ENCODE measurements at regions not wholly inside any gene's neighbourhood (a gene's known extent, or its start where the extent isn't known, plus 50 kb on each side); places are given as distances from the start of the nearest gene placed in this dataset.

DNA sequence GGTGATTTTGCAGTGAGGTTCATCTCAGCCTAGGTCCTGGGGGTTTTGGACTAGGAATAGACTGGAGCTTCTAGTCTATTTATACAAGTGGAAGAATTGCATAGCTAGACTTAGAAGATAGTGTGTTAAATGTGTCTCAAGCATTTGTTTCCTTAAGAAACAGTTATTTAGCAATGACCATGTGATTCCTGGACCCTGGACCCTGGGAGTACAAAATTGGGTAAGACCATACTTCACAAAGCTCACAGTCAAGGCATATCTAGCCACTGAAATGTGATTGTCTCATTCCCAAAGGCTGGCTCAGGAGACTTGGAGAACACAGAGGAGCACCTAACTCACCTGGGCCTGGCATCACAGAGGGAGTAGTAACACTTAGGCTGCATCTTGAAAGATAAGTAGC, 754.5 kb downstream of the SATB2 start:
- DNase-seq (ENCODE audit: low read depth), result peak; percentile 17

DNA sequence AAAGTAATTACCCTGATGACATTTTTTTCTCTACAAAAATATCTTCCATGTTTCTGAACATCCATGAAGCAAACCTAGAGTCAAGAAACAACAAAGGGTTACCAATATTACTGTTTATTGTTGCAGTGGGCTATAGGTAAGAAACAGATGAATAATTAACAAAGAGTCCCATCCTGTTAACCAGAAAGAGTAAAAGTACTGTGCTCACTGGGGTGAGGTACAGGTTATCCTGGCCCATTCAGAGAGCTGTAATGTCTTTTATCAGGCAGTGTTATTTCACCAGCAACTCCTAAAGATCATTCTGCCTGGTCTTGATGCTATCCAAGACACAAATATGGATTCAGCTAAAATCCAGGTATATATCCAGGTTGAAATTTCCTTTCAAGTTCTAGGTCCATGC, 754.9 kb downstream of the SATB2 start:
- no peak for DNase-seq (ENCODE audit: low read depth)

DNA sequence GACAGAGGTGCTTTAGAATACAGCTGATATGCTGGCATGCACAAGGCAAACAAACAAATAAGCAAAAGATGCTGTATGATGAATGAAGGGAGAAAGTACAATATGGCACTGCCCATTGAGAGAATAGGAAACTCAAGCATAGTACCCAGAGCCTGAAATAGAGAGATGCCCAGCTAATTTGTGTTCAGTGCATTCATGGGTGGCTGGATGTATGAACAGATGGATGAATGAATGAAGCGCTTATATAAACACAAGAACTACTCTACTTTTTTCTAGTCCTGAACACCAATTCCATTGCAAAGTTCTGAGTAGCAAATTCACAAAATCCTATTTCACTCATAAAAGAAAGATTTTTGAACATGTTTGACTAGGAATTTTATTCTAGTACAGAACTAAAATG, 756.3 kb downstream of the SATB2 start:
- DNase-seq (ENCODE audit: low read depth), result no peak

GRCh38 chr2:198700319-198700718, 757.4 kb downstream of the SATB2 start:
- no peak for DNase-seq (ENCODE audit: low read depth)

DNA sequence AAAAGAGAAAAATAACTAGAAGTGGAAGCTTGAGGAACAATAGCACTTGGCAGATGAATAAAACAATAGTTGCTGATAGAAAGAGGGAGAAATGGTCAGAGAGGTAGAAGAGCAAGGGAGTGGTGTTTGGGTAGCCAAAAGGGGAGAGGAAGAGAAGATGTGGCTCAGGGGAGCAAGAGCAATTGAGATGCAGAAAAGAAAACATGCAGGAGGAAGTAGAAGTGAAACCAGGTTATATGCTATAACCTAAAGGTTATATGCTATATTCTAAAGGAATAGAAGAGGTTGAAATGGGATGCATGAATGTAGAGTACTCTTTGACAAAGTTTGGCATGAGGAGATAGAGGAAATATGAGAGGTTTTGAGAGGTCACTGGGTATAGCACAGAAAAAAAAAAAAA, 759.5 kb downstream of the SATB2 start:
- no peak for DNase-seq (ENCODE audit: low read depth)

GRCh38 chr2:198697794-198698193, 759.9 kb downstream of the SATB2 start:
- DNase-seq (ENCODE audit: low read depth), result no peak

GRCh38 chr2:198697218-198697617, 760.5 kb downstream of the SATB2 start:
- no peak for DNase-seq (ENCODE audit: low read depth)

DNA sequence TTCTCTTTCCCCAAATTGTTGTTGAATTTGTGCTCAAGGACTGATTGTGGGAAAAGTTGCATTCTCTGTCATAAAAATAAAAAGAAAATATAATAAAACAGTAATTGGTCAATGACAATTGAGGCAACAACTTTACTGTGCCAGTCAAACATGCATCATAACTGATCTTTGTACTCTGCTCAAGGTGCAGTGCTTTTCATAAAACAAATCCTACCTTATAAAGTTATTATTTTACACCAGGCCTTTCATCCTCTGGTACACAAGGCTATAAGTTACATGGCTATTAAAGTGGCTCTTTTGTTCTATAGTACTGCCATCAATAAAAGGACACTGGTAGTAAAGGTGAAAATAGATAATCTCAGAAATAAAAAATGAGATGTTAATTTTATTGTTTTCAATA, 761.9 kb downstream of the SATB2 start:
- DNase-seq (ENCODE audit: low read depth), result no peak

DNA sequence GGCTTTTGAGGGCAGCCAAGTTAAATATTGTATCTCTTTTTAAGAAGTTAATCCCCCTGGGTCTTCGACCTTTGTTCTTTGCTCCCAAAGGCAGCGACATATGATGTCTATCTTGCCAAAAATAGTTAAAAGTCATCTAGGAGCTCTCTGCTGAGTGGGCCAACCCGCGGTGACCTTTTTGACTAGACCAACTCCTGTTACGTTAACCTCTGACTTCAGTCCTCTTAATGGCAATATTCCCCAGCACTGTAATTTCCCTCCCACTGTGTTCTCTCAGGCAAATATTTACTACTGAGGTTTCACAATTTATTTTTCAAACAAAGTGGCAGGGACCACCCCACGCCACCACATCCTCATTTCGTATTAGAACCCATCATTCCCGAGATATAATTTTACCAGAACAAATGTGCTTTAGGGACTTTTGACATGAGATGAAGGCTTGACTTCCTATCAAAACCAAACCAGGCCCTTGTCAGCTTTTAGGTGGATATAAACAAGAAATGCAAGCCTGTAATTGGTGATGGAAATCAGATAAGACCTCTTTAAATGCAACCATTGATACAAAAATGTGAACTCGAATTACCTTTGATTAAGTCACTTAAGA, 764.7 kb downstream of the SATB2 start:
- no peak for DNase-seq (ENCODE audit: low read depth)

DNA sequence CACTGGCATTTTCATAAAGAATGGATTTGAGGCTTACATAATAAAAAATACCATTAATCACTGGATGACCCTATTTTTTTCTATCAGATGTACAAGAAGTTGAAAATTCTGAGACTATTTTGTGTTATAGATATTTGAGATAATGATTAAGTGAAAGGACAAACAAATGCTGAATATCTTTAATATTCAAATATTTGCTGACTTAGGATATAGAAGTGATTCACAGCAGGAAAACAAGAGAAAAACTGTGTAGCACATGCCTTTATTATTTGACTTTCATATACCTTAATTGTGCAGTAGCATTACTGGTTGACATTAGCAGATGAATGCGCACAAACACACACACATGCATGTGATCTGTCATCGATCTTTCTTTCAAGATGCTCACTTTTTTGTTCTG, 766.5 kb downstream of the SATB2 start:
- DNase-seq (ENCODE audit: low read depth), result no peak

DNA sequence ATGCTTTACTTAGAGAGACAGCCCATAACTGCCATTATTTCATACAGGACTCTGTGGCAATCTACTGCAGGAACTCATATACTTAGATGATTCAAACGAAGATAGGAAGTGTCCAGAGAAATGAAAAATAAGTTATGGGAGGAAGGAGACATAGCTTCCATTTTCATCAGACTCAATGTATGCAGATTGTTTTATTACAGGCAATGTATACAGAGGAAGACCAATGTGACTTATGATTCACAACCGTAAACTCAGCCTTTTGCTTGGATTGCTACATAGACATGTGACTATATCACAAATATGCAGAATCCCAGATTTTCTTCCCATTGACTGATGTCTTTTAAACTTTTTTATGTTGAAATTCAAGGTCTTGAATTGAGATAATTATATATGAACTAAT, 793.4 kb downstream of the SATB2 start:
- DNase-seq (ENCODE audit: low read depth), result no peak

DNA sequence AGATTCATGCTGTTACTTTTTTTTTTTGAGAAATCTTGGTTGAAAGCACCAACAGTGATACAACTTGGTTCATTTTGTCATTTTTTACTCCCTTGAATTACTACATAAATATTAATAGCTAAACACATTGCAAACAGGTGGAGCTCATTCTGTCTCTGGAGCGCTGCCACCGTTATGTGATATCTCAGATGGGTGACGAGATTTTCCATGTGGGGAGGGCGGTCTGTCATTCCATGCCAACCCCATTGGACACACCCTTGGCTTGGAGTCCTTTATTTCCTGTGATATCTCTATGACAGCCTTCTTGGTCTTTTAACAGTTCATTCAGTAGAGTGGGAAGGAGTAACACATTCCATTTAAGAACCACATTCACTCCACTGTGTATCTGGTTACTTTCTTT, 794.8 kb downstream of the SATB2 start:
- no peak for DNase-seq (ENCODE audit: low read depth)

DNA sequence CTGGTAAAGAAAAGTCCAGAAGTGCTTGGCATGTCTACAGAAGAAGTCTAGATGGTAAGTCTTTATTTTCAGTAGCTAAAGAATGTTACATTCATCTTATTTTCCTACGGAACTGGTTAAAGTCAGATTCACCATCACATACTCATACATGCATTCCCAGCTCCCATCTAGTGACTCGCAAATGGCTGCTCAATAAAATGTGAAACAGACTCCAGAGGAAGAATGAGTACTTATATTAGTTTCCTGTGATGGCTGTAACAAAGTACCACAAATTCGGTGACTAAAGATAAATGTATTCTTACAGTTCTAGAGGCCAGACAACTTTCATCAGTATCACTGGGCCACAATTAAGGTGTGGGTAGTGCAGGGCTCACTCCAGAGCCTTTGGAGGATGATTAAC, 797.2 kb downstream of the SATB2 start:
- DNase-seq (ENCODE audit: low read depth), result no peak

DNA sequence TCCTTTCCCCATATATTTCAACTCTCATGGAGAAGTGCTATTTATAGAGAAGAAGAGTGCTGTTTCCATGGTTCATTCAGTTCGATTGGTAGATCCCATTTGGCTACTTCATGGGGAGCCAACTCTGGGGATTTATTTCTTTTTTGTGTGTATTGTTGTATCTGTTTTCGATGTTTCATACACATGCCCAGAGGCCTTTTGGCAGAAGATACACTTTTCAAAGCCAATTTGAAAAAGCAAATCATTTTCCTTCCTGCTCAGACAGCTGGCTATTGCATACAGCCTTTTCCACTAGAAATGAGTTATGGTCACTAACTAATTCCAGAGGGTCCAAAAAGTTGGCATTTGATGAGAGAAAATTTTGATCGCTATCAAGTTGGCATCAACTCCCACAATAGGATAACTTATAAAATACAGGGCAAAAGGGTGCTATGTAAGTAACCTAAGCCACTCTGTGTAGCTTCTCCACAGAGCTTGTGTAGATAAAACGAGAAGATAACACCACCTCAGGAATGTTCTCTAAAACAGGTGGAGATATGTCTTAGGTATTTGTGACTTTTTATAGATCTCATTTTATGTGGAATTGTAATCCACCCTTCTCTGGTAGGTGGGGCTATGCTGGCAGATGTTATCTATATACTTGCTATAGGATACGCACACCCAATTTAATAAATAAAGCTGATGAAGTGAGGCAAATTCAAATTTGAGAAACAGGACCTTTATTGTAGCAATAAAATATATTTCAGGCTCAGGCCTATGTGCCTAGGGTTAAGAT, 798.5 kb downstream of the SATB2 start:
- DNase-seq (ENCODE audit: low read depth), result no peak

DNA sequence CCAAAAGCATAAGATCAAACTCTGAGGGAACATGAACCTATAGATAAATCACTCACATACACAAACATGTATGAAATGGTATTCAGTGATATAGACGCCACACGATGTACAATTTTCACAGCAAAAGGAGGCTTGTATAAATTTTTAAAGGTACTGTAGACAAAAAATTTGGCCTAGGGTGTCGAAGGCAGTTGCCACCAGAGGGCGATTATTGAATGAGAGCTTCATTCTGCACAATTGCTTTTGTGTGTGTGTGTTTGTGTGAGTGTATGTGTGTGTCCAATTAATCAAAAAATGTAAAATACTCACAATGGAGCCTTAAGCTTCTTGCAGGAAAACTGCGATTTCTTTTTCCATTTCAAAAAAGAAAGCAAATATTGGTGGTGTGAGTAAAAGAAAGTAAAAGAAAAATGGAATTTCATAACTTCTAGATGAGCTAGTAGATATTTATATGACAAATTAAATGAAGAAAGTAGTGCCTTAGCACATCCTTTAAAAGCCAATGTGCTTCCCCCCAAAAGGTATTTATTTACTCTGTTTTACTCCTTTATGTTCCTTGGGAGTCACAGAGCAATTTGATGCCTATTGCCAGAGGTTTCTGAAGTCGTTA, 800.1 kb downstream of the SATB2 start:
- DNase-seq (ENCODE audit: low read depth), result peak; percentile 12

GRCh38 chr2:198656869-198657268, 800.9 kb downstream of the SATB2 start:
- no peak for DNase-seq (ENCODE audit: low read depth)

DNA sequence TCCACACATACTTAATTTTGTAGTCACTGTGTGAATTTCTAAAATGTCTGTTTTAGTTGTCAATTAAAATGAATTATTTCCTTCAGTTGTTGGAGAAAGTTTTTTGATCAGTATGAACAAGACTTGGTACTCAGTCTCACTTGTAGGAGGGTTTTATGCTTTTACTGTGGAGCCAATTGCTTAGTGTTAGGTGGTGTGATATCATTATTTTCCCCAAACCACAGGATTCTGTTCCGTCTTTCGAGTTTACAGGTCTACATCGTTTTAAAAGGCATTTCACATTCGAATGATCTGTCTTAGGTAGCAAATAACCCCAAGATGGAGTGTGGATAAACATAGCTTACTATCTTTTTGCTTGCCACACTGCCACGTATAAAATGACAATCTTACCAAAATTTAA, 803.1 kb downstream of the SATB2 start:
- no peak for DNase-seq (ENCODE audit: low read depth)

- DNase-seq (ENCODE audit: low read depth), result no peak
Observed at GRCh38 chr2:198653311-198653710, 804.4 kb downstream of the SATB2 start.

DNA sequence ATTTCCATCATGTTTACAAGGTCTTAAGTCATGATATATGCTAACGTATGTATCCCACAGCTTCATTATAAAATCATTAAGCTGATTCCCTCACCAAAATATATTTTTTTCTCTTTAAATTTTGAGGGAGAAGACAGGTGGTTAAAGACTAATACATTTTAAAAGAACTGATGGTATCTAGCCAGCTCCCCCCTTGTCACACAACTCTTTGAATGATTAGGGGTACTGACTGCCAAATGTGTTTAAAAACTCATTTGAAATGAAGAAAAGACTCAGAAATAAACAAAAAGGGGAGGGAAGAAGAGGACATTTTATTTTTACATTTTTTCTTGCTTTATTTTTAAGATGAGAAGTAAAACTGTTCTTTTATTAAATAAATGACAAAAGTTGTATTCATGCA, 805.3 kb downstream of the SATB2 start:
- DNase-seq (ENCODE audit: low read depth), result no peak

- no peak for DNase-seq (ENCODE audit: low read depth)
Observed at GRCh38 chr2:198645816-198646215, 811.9 kb downstream of the SATB2 start.

DNA sequence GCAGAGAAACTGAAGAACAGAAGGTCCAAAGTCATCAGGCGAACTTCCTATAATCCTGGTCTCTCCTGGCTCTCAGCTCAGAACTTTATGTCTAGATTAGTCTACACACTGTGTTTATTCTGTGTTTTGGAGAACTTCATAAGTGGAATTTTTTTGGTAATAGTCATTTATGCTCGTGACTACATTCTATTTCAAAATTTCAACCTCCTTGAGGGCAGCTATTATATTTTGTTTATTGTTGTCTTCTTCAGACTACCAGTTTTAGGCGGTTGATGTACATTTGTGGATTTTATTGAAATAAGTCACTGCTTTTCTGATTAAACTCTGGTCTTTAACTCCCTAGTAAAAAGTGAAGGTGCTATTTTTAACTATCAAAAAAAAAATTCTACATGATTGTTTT, 816.6 kb downstream of the SATB2 start:
- no peak for DNase-seq (ENCODE audit: low read depth)

- DNase-seq (ENCODE audit: low read depth), result no peak
Observed at GRCh38 chr2:198640463-198640862, 817.3 kb downstream of the SATB2 start.

GRCh38 chr2:198639580-198639979, 818.2 kb downstream of the SATB2 start:
- DNase-seq (ENCODE audit: low read depth), result peak; percentile 21
